H1 (cell line): ENCODE measurements at regions not wholly inside any gene's neighbourhood (a gene's known extent, or its start where the extent isn't known, plus 50 kb on each side); places are given as distances from the start of the nearest gene placed in this dataset.

Source experiments
- CTCF ChIA-PET: fragments of 300-600 bp; sonication (Branson Sonifier 250); formaldehyde crosslinking; loops from one replicate; lab custom pipeline; 2021; ENCODE audit not compliant: partially characterized antibody; lab: Charles Lee
- POLR2A ChIA-PET: fragments of 300-600 bp; sonication (Branson Sonifier 250); formaldehyde crosslinking; loops from one replicate; lab custom pipeline; 2021; ENCODE audit warnings: inconsistent platforms; ENCODE audit not compliant: partially characterized antibody; lab: Charles Lee
- DNase-seq, 2 experiments: peaks; one replicate each; pipeline versions ENCODE4 v3.0.0 to v3.0.0-alpha.2; 2010 to 2022; ENCODE audit warnings: low spot score in 2 of 2, low read depth in 1 of 2, mixed read lengths in 1 of 2
- FAIRE-seq: peaks from 2 replicates; lab custom pipeline; 2011; peaks lifted over from hg19 to GRCh38; lab: Jason Lieb, UNC
- H2AFZ ChIP-seq: 2 replicates; pipeline ENCODE4 v1.8.1; 2012; ENCODE audit warnings: low read length, inconsistent platforms
- H2AK5ac ChIP-seq: 2 replicates; pipeline ENCODE4 v1.6.1; 2013; ENCODE audit warnings: low read depth, low read length
- H2BK120ac ChIP-seq: replicated peaks from 2 replicates; pipeline ENCODE3; 2013; ENCODE audit warnings: low read depth, low read length, inconsistent platforms
- H2BK12ac ChIP-seq: 2 replicates; pipeline ENCODE4 v1.6.1; 2013; ENCODE audit warnings: low read depth, low read length
- H2BK15ac ChIP-seq: 2 replicates; pipeline ENCODE4 v1.6.1; 2013; ENCODE audit warnings: low read length
- H2BK20ac ChIP-seq: 2 replicates; pipeline ENCODE4 v1.6.1; 2013; ENCODE audit warnings: low read length
- H2BK5ac ChIP-seq: 2 replicates; pipeline ENCODE4 v1.6.1; 2013; ENCODE audit warnings: low read depth, low read length
- H3K14ac ChIP-seq: 2 replicates; pipeline ENCODE4 v1.6.1; 2013; ENCODE audit warnings: inconsistent platforms; ENCODE audit not compliant: insufficient read length
- H3K18ac ChIP-seq: 2 replicates; pipeline ENCODE4 v1.6.1; 2013; ENCODE audit warnings: low read length; ENCODE audit errors: extremely low read depth
- H3K23ac ChIP-seq: 2 replicates; pipeline ENCODE4 v1.6.1; 2013; ENCODE audit warnings: inconsistent platforms; ENCODE audit not compliant: insufficient read length
- H3K23me2 ChIP-seq: 2 replicates; pipeline ENCODE4 v1.6.1; 2013; ENCODE audit warnings: low read depth, low read length
- H3K27ac ChIP-seq: 2 replicates; pipeline ENCODE4 v1.6.1; 2011; ENCODE audit warnings: low read depth, low read length, inconsistent platforms
- H3K27me3 ChIP-seq, 4 experiments: replicated peaks in 1 of 4; 1 replicate in 1 of 4; 2 replicates in 3 of 4; pipeline versions ENCODE4 v1.6.1 to v1.8.1; 2011 to 2013; ENCODE audit warnings: low read length in 3 of 4, mild to moderate bottlenecking in 3 of 4, inconsistent platforms in 2 of 4, mixed read lengths in 2 of 4, moderate library complexity in 1 of 4; ENCODE audit not compliant: control insufficient read depth in 3 of 4, insufficient read depth in 3 of 4; ENCODE audit errors: extremely low read depth in 1 of 4
- H3K36me3 ChIP-seq, 4 experiments: 2 replicates each; pipeline versions ENCODE4 v1.6.1 to v1.8.1; 2011 to 2013; ENCODE audit warnings: mild to moderate bottlenecking in 4 of 4, low read length in 3 of 4, moderate library complexity in 2 of 4, control low read depth in 1 of 4, inconsistent platforms in 1 of 4; ENCODE audit not compliant: insufficient read depth in 4 of 4, control insufficient read depth in 2 of 4
- H3K4ac ChIP-seq: replicated peaks from 2 replicates; pipeline ENCODE3; 2013; ENCODE audit warnings: low read length, low read depth, mixed read lengths, inconsistent platforms; ENCODE audit not compliant: insufficient read length
- H3K4me1 ChIP-seq, 4 experiments: replicated peaks in 1 of 4; 1 replicate in 1 of 4; 2 replicates in 3 of 4; pipeline versions ENCODE4 v1.6.1 to v1.8.1; 2011 to 2013; ENCODE audit warnings: low read length in 3 of 4, inconsistent platforms in 2 of 4, mixed read lengths in 1 of 4; ENCODE audit not compliant: insufficient read depth in 4 of 4, control insufficient read depth in 3 of 4
- H3K4me2 ChIP-seq, 2 experiments: 2 replicates each; pipeline versions ENCODE4 v1.6.1 to v1.8.1; 2011 to 2013; ENCODE audit warnings: low read depth in 2 of 2, low read length in 2 of 2, control low read depth in 1 of 2, inconsistent platforms in 1 of 2, mild to moderate bottlenecking in 1 of 2; ENCODE audit not compliant: insufficient read depth in 1 of 2
- H3K4me3 ChIP-seq, 4 experiments: fragments of 200-600, 300-600 bp in 1 of 4; sonication (generic), shearing (Covaris generic), sonication (Bioruptor Twin) in 1 of 4; 2 replicates each; pipeline versions ENCODE4 v1.5.1 to v1.8.1; 2011 to 2016; ENCODE audit warnings: low read length in 4 of 4, low read depth in 3 of 4, control low read depth in 2 of 4, inconsistent platforms in 2 of 4, mild to moderate bottlenecking in 2 of 4, mixed read lengths in 1 of 4, moderate library complexity in 1 of 4; ENCODE audit not compliant: insufficient read depth in 2 of 4; ENCODE audit errors: extremely low read depth in 1 of 4
- H3K56ac ChIP-seq: replicated peaks from 2 replicates; pipeline ENCODE3; 2013; ENCODE audit warnings: low read depth, mild to moderate bottlenecking, mixed read lengths, low read length, inconsistent platforms; ENCODE audit not compliant: insufficient read length
- H3K79me1 ChIP-seq: 2 replicates; pipeline ENCODE4 v1.6.1; 2013; ENCODE audit warnings: low read depth, low read length, control low read depth
- H3K79me2 ChIP-seq, 2 experiments: 2 replicates each; pipeline versions ENCODE4 v1.6.1 to v1.8.1; 2012 to 2013; ENCODE audit warnings: low read length in 2 of 2, mild to moderate bottlenecking in 2 of 2, inconsistent platforms in 1 of 2; ENCODE audit not compliant: insufficient read depth in 2 of 2, control insufficient read depth in 1 of 2
- H3K9ac ChIP-seq, 4 experiments: replicated peaks in 1 of 4; 1 replicate in 1 of 4; 2 replicates in 3 of 4; pipeline versions ENCODE4 v1.6.1 to v1.8.1; 2011 to 2013; ENCODE audit warnings: low read depth in 3 of 4, low read length in 3 of 4, control low read depth in 2 of 4, mild to moderate bottlenecking in 2 of 4, moderate library complexity in 2 of 4, inconsistent platforms in 1 of 4; ENCODE audit errors: extremely low read depth in 1 of 4
- H3K9me3 ChIP-seq, 2 experiments: 2 replicates each; pipeline versions ENCODE4 v1.6.1 to v1.8.1; 2012 to 2013; ENCODE audit warnings: mild to moderate bottlenecking in 2 of 2, moderate library complexity in 2 of 2, control low read depth in 1 of 2, inconsistent platforms in 1 of 2, low read depth in 1 of 2, low read length in 1 of 2, mixed read lengths in 1 of 2; ENCODE audit not compliant: insufficient read depth in 2 of 2
- H4K20me1 ChIP-seq, 2 experiments: replicated peaks in 1 of 2; 2 replicates each; pipeline versions ENCODE3 to v1.8.1; 2011 to 2013; ENCODE audit warnings: inconsistent platforms in 2 of 2, low read length in 2 of 2, mild to moderate bottlenecking in 1 of 2; ENCODE audit not compliant: insufficient read depth in 2 of 2, control insufficient read depth in 1 of 2
- H4K5ac ChIP-seq: 2 replicates; pipeline ENCODE4 v1.6.1; 2013; ENCODE audit warnings: low read length, low read depth, mixed read lengths, inconsistent platforms; ENCODE audit not compliant: insufficient read length
- H4K8ac ChIP-seq: 2 replicates; pipeline ENCODE4 v1.8.0; 2013; ENCODE audit warnings: mild to moderate bottlenecking, moderate library complexity, low read length, inconsistent platforms; ENCODE audit not compliant: insufficient read depth; ENCODE audit errors: extremely low read depth
- H4K91ac ChIP-seq: replicated peaks from 2 replicates; pipeline ENCODE3; 2013; ENCODE audit warnings: low read length, mixed read lengths, inconsistent platforms; ENCODE audit not compliant: insufficient read length
- CEBPB ChIP-seq: IDR thresholded peaks from 2 replicates; pipeline ENCODE4 v1.6.1; 2012; ENCODE audit warnings: low read depth, low read length
- CTCF ChIP-seq, 3 experiments: IDR thresholded peaks; 1 replicate in 2 of 3; 2 replicates in 1 of 3; pipeline versions ENCODE4 v1.5.1 to v1.6.1; 2011; ENCODE audit warnings: low read length in 3 of 3, mild to moderate bottlenecking in 3 of 3, inconsistent platforms in 2 of 3, low read depth in 1 of 3, moderate library complexity in 1 of 3; ENCODE audit not compliant: insufficient read depth in 1 of 3; ENCODE audit errors: control extremely low read depth in 1 of 3
- EP300 ChIP-seq, 2 experiments: IDR thresholded peaks; 1 replicate in 1 of 2; 2 replicates in 1 of 2; pipeline ENCODE4 v1.6.1; 2011 to 2012; ENCODE audit warnings: low read depth in 2 of 2, low read length in 2 of 2, mild to moderate bottlenecking in 2 of 2, borderline replicate concordance in 1 of 2, inconsistent platforms in 1 of 2, moderate library complexity in 1 of 2
- NANOG ChIP-seq: IDR thresholded peaks from 2 replicates; pipeline ENCODE4 v1.6.1; 2011; ENCODE audit warnings: low read length, low read depth, mild to moderate bottlenecking, inconsistent platforms; ENCODE audit not compliant: insufficient read depth, poor library complexity, severe bottlenecking
- POU5F1 ChIP-seq: IDR thresholded peaks from 2 replicates; pipeline ENCODE4 v1.6.1; 2011; ENCODE audit warnings: low read depth, mild to moderate bottlenecking, low read length, moderate library complexity
- RAD21 ChIP-seq, 2 experiments: IDR thresholded peaks in 1 of 2; conservative IDR thresholded peaks in 1 of 2; 2 replicates each; pipeline ENCODE4 v1.6.1; 2011; ENCODE audit warnings: low read depth in 2 of 2, low read length in 2 of 2, improper control_type of control experiment in 1 of 2, inconsistent platforms in 1 of 2, mild to moderate bottlenecking in 1 of 2, moderate library complexity in 1 of 2
- SP1 ChIP-seq: IDR thresholded peaks from 2 replicates; pipeline ENCODE4 v1.6.1; 2011; ENCODE audit warnings: low read depth, low read length
- SP2 ChIP-seq: IDR thresholded peaks from 2 replicates; pipeline ENCODE4 v1.6.1; 2012; ENCODE audit warnings: mild to moderate bottlenecking, low read length, inconsistent platforms
- SRF ChIP-seq: IDR thresholded peaks from 2 replicates; pipeline ENCODE4 v1.6.1; 2011; ENCODE audit warnings: mild to moderate bottlenecking, low read depth, low read length, moderate library complexity
- SUZ12 ChIP-seq: fragments of 200-600 bp; sonication (generic); IDR thresholded peaks from 2 replicates; pipeline ENCODE4 v1.6.1; 2012; ENCODE audit warnings: mild to moderate bottlenecking, inconsistent platforms, low read length, moderate library complexity, mixed read lengths
- WGBS, 2 experiments: shearing (Covaris generic) in 1 of 2; methylation state at CpG; one replicate each; pipeline versions ENCODE4 v1.1.6 to v1.1.7; 2013 to 2015; ENCODE audit warnings: low lambda C conversion rate in 2 of 2, mixed read lengths in 2 of 2, inconsistent platforms in 1 of 2, low coverage in 1 of 2, missing lambda C conversion rate in 1 of 2; ENCODE audit not compliant: insufficient replicate concordance in 2 of 2, insufficient coverage in 1 of 2, insufficient read length in 1 of 2; ENCODE audit errors: extremely low coverage in 1 of 2, missing lambda C conversion rate in 1 of 2; 5-methylcytosine and 5-hydroxymethylcytosine counted together

DNA sequence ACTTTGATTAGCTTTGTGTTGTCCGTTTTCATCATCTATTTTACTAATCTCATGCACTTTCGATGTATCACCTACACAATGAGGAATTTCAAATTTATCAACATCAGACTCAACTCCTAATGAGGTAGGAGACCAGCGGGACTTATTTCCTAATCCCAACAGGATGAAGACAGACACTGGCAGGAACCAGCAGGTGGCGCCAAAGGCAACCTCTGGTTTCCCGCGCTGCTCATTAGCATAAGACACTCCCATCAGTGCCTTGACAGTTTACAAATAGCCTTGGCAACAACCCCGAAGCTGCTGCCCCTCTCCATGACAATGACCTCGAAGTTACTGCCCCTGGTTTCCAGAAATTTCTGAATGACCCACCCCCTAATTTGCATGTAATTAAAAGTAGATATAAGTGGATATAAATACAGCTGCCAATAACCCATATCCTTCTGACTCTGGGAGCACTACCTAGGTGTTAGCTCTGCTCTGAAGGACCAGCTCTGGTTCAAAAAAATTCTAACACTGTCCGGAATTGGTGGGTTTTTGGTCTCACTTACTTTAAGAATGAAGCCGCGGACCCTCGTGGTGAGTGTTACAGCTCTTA lies 974.8 kb downstream of the ADGRL2 start:
- Histone ChIP-seq H3K36me3 (no peaks in the 10 kb centered on the region), H2BK5ac (no peak overlapping the region), H3K4me1 (no peaks in the 10 kb centered on the region), H3K27me3 (no peaks in the 10 kb centered on the region), H3K56ac (no peak overlapping the region), H4K5ac (no peak overlapping the region), H3K18ac (no peak overlapping the region), H3K4me2 (no peak overlapping the region), H2BK12ac (no peak overlapping the region), H3K79me2 (no peaks in the 10 kb centered on the region), H2AFZ (no peak overlapping the region), H3K4me3 (no peak overlapping the region), H4K8ac (no peak overlapping the region), H2AK5ac (no peak overlapping the region), H3K27ac (no peak overlapping the region), H4K91ac (no peak overlapping the region), H3K9ac (no peak overlapping the region), H2BK120ac (no peak overlapping the region), H4K20me1 (no peaks in the 10 kb centered on the region), H3K79me1 (no peaks in the 10 kb centered on the region), H2BK20ac (no peak overlapping the region), H2BK15ac (no peak overlapping the region), H3K14ac (no peak overlapping the region), H3K23ac (no peak overlapping the region), H3K23me2 (no peaks in the 10 kb centered on the region), H3K4ac (no peak overlapping the region), H3K9me3 (peaks cover 0 to 3% of the 10 kb centered on the region in 2 experiments; a peak in 2 of 4 replicates)
- 64% methylated on average over 12 of the region's 12 CpGs; no CpG with 5 or more reads in 1 of the 2 experiments for WGBS, 2 experiments
- ChIA-PET CTCF (interaction anchor here (0.6 to 2.1 kb wide), 33 partner anchors 11 to 1084 kb away, joined by 3 to 12 read pairs (median 3); no protein-coding TSS in a partner anchor), POLR2A (no interaction called here)
- FAIRE-seq (peak; percentile 81), DNase-seq (peak; percentile 63 to 81)
- TF ChIP-seq RAD21 (IDR thresholded peaks at IDR 0.05 in 1 of 2, conservative IDR thresholded peaks at IDR 0.05 in 1 of 2; ENCODE audit: low read depth in 2 of 2, low read length in 2 of 2) (peak; percentile 92 to 94), SP1 (0 out of 2 replicates have a peak, but pooled peaks have one; percentile 39), SP2 (no peak), CTCF (IDR thresholded peaks at IDR 0.05; ENCODE audit: control extremely low read depth in 1 of 3, insufficient read depth in 1 of 3, low read depth in 1 of 3, low read length in 3 of 3) (peak; percentile 75 to 92 (median 84)), EP300 (IDR thresholded peaks at IDR 0.05; ENCODE audit: borderline replicate concordance in 1 of 2, low read depth in 2 of 2, low read length in 2 of 2) (0 out of 3 replicates have a peak, but pooled peaks of 1 of the 2 experiments have one; percentile 16), SRF (no peak), SUZ12 (no peak), POU5F1 (peak; percentile 51; the same call in 1 of the 2 replicates), CEBPB (peak; percentile 53), NANOG (peak; percentile 23)
